ENCODE measurements at regions not wholly inside any gene's neighbourhood (a gene's known extent, or its start where the extent isn't known, plus 50 kb on each side); places are given as distances from the start of the nearest gene placed in this dataset.

- TF ChIP-seq POLR2A (IDR thresholded peaks at IDR 0.05; ENCODE audit: low read depth, low read length): no peak
- TF ChIP-seq CTCF (conservative IDR thresholded peaks at IDR 0.05; ENCODE audit: low read depth, low read length): no peak
- TF ChIP-seq RCOR1 (IDR thresholded peaks at IDR 0.05; ENCODE audit: insufficient replicate concordance, low read length): no peak
- no peak for TF ChIP-seq RFX5 (IDR thresholded peaks at IDR 0.05; ENCODE audit: low read depth, low read length)
Measured at GRCh38 chr11:112651386-112651785, 309.8 kb upstream of the NCAM1 start.
